ENCODE measurements at regions not wholly inside any gene's neighbourhood (a gene's known extent, or its start where the extent isn't known, plus 50 kb on each side); places are given as distances from the start of the nearest gene placed in this dataset.

- no peak for TF ChIP-seq POLR2A (IDR thresholded peaks at IDR 0.05)
- TF ChIP-seq CTCF (IDR thresholded peaks at IDR 0.05) = no peak
Observed at GRCh38 chr11:109510316-109510715, 88.3 kb downstream of the C11orf87 start.

All from ovary (tissue), 3 donors.